Epithelial cell of esophagus (primary cell): ENCODE measurements at regions not wholly inside any gene's neighbourhood (a gene's known extent, or its start where the extent isn't known, plus 50 kb on each side); places are given as distances from the start of the nearest gene placed in this dataset.
A peak's percentile ranks its signal among the peaks of the same experiment; 100 is the strongest.

Experiments
- DNase-seq: peaks from one replicate; pipeline ENCODE4 v3.0.0; 2010; ENCODE audit warnings: low read depth
- H3K4me3 ChIP-seq: 2 replicates; pipeline ENCODE4 v1.5.1; 2011; ENCODE audit warnings: mild to moderate bottlenecking, low read length, control low read depth
- CTCF ChIP-seq: IDR thresholded peaks from 2 replicates; pipeline ENCODE4 v1.5.1; 2011; ENCODE audit warnings: low read depth, mild to moderate bottlenecking, low read length, control low read depth, inconsistent platforms; ENCODE audit not compliant: insufficient read depth; ENCODE audit errors: missing control alignments

GRCh38 chr1:79380078-79380477 is 373.5 kb upstream of the ADGRL4 start:
- TF ChIP-seq CTCF = no peak
- no peak overlapping the region for H3K4me3 ChIP-seq
- no peak for DNase-seq

- peak; percentile 40 for DNase-seq
- no peak for TF ChIP-seq CTCF
- no peak overlapping the region for H3K4me3 ChIP-seq
Observed at GRCh38 chr1:79376106-79376505, 369.6 kb upstream of the ADGRL4 start.

- TF ChIP-seq CTCF = no peak
- DNase-seq = no peak
- no peak overlapping the region for H3K4me3 ChIP-seq
Observed at GRCh38 chr1:79375352-79375751, 368.8 kb upstream of the ADGRL4 start.

- no peak overlapping the region for H3K4me3 ChIP-seq
- TF ChIP-seq CTCF = no peak
- no peak for DNase-seq
Observed at GRCh38 chr1:79374397-79374796, 367.9 kb upstream of the ADGRL4 start.

- no peak for TF ChIP-seq CTCF
- no peak for DNase-seq
- H3K4me3 ChIP-seq = no peak overlapping the region
Observed at GRCh38 chr1:79373481-79374125, 367.1 kb upstream of the ADGRL4 start.

GRCh38 chr1:79371802-79372201 is 365.3 kb upstream of the ADGRL4 start:
- TF ChIP-seq CTCF = no peak
- no peak overlapping the region for H3K4me3 ChIP-seq

GRCh38 chr1:79369091-79369490 is 362.6 kb upstream of the ADGRL4 start:
- H3K4me3 ChIP-seq = no peak overlapping the region
- TF ChIP-seq CTCF = no peak
- no peak for DNase-seq

More at GRCh38 chr1:79371802-79372201, 365.3 kb upstream of the ADGRL4 start:
- no peak for DNase-seq
